ENCODE measurements at regions not wholly inside any gene's neighbourhood (a gene's known extent, or its start where the extent isn't known, plus 50 kb on each side); places are given as distances from the start of the nearest gene placed in this dataset.

GRCh38 chr14:39694341-39694740 lies 262.1 kb upstream of the FBXO33 start:
- Histone ChIP-seq H3K4me2 (ENCODE audit: low read depth, low read length, poor library complexity, severe bottlenecking) (no peak overlapping the region), H3F3A (ENCODE audit: insufficient read depth) (no peaks in the 10 kb centered on the region), H3K9ac (ENCODE audit: low read length) (no peak overlapping the region), H3K9me2 (replicated peaks; ENCODE audit: insufficient read depth, low read length) (no peaks in the 10 kb centered on the region), H2AFZ (ENCODE audit: low read depth, low read length, severe bottlenecking) (no peak overlapping the region), H3K36me3 (ENCODE audit: low read length) (no peaks in the 10 kb centered on the region), H3K27ac (ENCODE audit: low read depth, low read length) (no peak overlapping the region), H3K4me3 (ENCODE audit: insufficient read depth, low read length, poor library complexity, severe bottlenecking) (no peak overlapping the region), H4K20me1 (ENCODE audit: low read depth, low read length) (no peaks in the 10 kb centered on the region), H3K79me2 (ENCODE audit: insufficient read depth, low read length) (no peaks in the 10 kb centered on the region), H3K27me3 (ENCODE audit: low read length) (no peaks in the 10 kb centered on the region), H3K9me3 (ENCODE audit: insufficient read depth, low read length) (no peaks in the 10 kb centered on the region)
- TF ChIP-seq CTCF (IDR thresholded peaks at IDR 0.05; ENCODE audit: insufficient read depth, low read length, poor library complexity, severe bottlenecking) (no peak), EZH2phosphoT487 (conservative IDR thresholded peaks at IDR 0.05; ENCODE audit: low read length) (no peak)

- H3K4me3 ChIP-seq (ENCODE audit: insufficient read depth, low read length, poor library complexity, severe bottlenecking), result no peak overlapping the region
- H3K9me2 ChIP-seq (replicated peaks; ENCODE audit: insufficient read depth, low read length), result no peaks in the 10 kb centered on the region
- TF ChIP-seq EZH2phosphoT487 (conservative IDR thresholded peaks at IDR 0.05; ENCODE audit: low read length) (no peak), CTCF (IDR thresholded peaks at IDR 0.05; ENCODE audit: insufficient read depth, low read length, poor library complexity, severe bottlenecking) (no peak)
- no peaks in the 10 kb centered on the region for H3K36me3 ChIP-seq (ENCODE audit: low read length)
- no peak overlapping the region for H3K4me2 ChIP-seq (ENCODE audit: low read depth, low read length, poor library complexity, severe bottlenecking)
- no peaks in the 10 kb centered on the region for H3F3A ChIP-seq (ENCODE audit: insufficient read depth)
- no peaks in the 10 kb centered on the region for H3K9me3 ChIP-seq (ENCODE audit: insufficient read depth, low read length)
- H2AFZ ChIP-seq (ENCODE audit: low read depth, low read length, severe bottlenecking), result no peak overlapping the region
- H4K20me1 ChIP-seq (ENCODE audit: low read depth, low read length), result no peaks in the 10 kb centered on the region
- no peaks in the 10 kb centered on the region for H3K79me2 ChIP-seq (ENCODE audit: insufficient read depth, low read length)
- H3K27ac ChIP-seq (ENCODE audit: low read depth, low read length), result no peak overlapping the region
- H3K27me3 ChIP-seq (ENCODE audit: low read length), result no peaks in the 10 kb centered on the region
- H3K9ac ChIP-seq (ENCODE audit: low read length), result no peak overlapping the region
These were observed 251.5 kb upstream of the FBXO33 start for GRCh38 chr14:39683691-39684260.

GRCh38 chr14:39682582-39682981 lies 250.3 kb upstream of the FBXO33 start:
- no peak overlapping the region for H3K4me3 ChIP-seq (ENCODE audit: insufficient read depth, low read length, poor library complexity, severe bottlenecking)
- H3K4me2 ChIP-seq (ENCODE audit: low read depth, low read length, poor library complexity, severe bottlenecking), result no peak overlapping the region
- H3K27ac ChIP-seq (ENCODE audit: low read depth, low read length), result no peak overlapping the region
- H3K9ac ChIP-seq (ENCODE audit: low read length), result no peak overlapping the region
- H4K20me1 ChIP-seq (ENCODE audit: low read depth, low read length), result no peaks in the 10 kb centered on the region
- no peaks in the 10 kb centered on the region for H3K36me3 ChIP-seq (ENCODE audit: low read length)
- TF ChIP-seq CTCF (IDR thresholded peaks at IDR 0.05; ENCODE audit: insufficient read depth, low read length, poor library complexity, severe bottlenecking), result no peak
- TF ChIP-seq EZH2phosphoT487 (conservative IDR thresholded peaks at IDR 0.05; ENCODE audit: low read length), result no peak
- no peaks in the 10 kb centered on the region for H3K9me2 ChIP-seq (replicated peaks; ENCODE audit: insufficient read depth, low read length)
- no peaks in the 10 kb centered on the region for H3K79me2 ChIP-seq (ENCODE audit: insufficient read depth, low read length)
- H3F3A ChIP-seq (ENCODE audit: insufficient read depth), result no peaks in the 10 kb centered on the region
- H3K27me3 ChIP-seq (ENCODE audit: low read length), result no peaks in the 10 kb centered on the region
- H2AFZ ChIP-seq (ENCODE audit: low read depth, low read length, severe bottlenecking), result no peak overlapping the region
- no peaks in the 10 kb centered on the region for H3K9me3 ChIP-seq (ENCODE audit: insufficient read depth, low read length)
